GM21360 (cell line): ENCODE measurements at regions not wholly inside any gene's neighbourhood (a gene's known extent, or its start where the extent isn't known, plus 50 kb on each side); places are given as distances from the start of the nearest gene placed in this dataset.
A peak's percentile ranks its signal among the peaks of the same experiment; 100 is the strongest.
"Not testable (repeated sequence)": the region's sequence is repeated elsewhere in the genome, so short reads cannot be mapped to it uniquely, and the experiment has no call there.

Experiments
- ATAC-seq: cut with Tn5 transposase; IDR thresholded peaks from one replicate; pipeline ENCODE4 v1.9.1; 2021; ENCODE audit warnings: mild to moderate bottlenecking, moderate library complexity; ENCODE audit not compliant: unreplicated experiment

DNA sequence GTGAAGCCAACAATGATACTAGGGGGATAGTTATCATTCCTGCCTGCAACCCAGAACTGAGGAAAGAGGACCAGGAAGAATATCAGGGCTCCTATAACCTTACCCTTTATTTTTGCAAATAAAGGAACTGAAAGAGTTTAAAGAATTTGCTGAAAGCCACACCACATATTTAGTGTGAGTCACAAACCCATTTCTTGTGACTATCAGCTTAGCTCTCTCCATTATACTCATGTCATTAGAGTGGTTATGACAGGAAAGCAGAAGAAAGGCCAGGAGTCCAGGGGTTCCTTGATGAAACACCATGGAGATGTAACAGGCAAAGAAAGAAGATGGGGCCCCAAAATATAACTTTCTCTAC lies 141.1 kb upstream of the SAMSN1 start:
- peak; percentile 51 for ATAC-seq

DNA sequence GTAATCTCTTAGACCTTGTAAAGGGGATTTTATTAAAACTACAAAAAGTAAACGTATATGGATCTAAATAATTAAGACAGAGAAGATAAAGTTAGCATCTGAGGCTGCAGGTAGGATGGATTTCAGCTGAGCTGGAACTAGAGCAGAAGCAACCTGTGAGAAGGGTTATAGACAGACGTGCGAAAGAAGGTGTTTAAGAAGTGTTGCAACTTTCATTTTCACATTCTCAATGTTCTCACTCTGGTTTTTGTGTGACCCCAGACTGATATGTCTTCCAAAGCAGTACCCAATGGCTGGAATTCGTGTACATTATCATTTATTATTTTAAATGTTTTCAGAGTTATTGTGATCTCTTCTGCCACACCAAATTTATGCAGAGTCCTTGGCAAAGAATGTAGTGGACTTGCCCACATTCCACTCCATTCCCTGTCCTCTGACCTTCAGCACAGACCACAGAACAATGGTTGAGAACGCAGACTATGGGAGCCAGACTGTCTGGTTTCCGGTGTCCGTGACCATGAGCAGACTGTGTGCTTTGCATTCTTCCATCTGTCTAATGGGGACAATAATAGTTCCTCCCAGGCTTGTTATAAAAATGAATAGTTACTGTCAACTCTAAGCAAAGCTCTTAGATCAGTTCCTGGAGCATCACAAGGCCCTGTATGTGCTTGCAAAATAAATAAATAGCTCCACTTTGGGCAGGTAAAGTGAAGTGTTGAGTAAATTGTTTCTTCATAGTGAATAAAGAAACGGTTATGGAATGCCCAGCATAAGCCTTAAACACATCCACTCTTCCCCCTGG lies 140.6 kb upstream of the SAMSN1 start:
- ATAC-seq, result peak; percentile 39

- ATAC-seq, result no peak
Measured at GRCh38 chr21:14685568-14685967, 139.5 kb upstream of the SAMSN1 start.

- no peak for ATAC-seq
Measured at GRCh38 chr21:14684071-14684470, 138.0 kb upstream of the SAMSN1 start.

GRCh38 chr21:14683063-14683462 lies 136.9 kb upstream of the SAMSN1 start:
- no peak for ATAC-seq

- no peak for ATAC-seq
Measured at GRCh38 chr21:14678973-14679574, 133.0 kb upstream of the SAMSN1 start.

GRCh38 chr21:14677639-14678179 lies 131.6 kb upstream of the SAMSN1 start:
- ATAC-seq, result no peak

- ATAC-seq, result no peak
Measured at GRCh38 chr21:14677013-14677412, 130.9 kb upstream of the SAMSN1 start.

GRCh38 chr21:14675774-14676530 lies 129.8 kb upstream of the SAMSN1 start:
- peak; percentile 73 for ATAC-seq

DNA sequence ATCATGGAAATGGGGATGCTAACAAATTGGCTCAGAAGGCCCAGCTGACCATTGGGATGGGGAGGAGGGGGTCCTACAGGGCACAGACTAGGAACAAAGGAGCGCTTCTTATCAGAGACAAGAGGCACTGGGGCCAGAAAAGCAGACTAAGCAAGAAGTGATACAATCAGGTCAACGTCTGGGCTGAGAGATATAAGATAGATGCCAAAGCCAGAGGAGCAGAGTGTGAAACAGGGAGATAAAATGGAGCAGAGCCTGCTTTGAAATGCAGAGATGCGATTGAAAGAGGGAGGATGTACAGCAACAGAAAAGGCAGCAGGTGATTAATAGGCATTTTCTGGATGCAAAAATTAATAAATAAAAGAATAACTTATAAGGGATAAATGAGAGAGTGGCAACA lies 127.5 kb upstream of the SAMSN1 start:
- ATAC-seq, result no peak

DNA sequence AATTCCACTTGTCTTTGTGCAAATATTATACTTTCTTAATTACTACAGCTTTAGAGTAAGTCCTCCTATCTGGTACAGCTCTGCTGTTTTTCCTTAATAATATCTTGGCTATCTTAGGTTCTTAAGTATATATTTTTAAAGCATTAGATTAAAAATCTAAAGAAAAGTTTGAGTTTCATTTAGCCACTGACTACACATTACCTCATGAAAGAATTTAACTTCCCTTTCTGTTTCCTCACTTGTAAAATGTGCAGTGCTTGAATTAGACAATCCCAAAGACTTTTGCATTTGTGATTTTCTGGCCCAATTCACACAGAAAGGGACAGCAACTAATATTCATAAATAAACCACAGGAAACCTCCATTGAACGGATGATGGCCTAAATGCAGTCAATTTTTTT lies 126.4 kb upstream of the SAMSN1 start:
- ATAC-seq, result no peak

DNA sequence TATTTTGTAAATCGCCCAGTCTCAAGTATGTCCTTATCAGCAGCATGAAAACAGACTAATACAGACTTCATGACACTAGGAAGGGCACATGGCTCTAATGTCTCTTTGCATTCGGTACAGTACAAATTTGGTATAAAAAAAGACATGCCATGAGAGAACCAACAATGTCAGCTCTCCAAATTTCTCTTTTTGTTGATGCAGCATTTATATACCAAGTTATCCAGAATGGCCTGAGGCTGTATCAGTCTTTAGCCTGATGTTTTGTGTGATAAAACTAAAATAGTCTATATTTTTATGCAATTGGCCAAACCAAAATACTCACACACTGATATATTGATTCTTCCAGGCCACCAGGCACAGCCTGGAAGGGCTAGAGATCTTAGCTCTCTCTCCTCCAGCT lies 124.3 kb upstream of the SAMSN1 start:
- no peak for ATAC-seq

- not testable (repeated sequence) for ATAC-seq
Measured at GRCh38 chr21:14669092-14669491, 123.0 kb upstream of the SAMSN1 start.

DNA sequence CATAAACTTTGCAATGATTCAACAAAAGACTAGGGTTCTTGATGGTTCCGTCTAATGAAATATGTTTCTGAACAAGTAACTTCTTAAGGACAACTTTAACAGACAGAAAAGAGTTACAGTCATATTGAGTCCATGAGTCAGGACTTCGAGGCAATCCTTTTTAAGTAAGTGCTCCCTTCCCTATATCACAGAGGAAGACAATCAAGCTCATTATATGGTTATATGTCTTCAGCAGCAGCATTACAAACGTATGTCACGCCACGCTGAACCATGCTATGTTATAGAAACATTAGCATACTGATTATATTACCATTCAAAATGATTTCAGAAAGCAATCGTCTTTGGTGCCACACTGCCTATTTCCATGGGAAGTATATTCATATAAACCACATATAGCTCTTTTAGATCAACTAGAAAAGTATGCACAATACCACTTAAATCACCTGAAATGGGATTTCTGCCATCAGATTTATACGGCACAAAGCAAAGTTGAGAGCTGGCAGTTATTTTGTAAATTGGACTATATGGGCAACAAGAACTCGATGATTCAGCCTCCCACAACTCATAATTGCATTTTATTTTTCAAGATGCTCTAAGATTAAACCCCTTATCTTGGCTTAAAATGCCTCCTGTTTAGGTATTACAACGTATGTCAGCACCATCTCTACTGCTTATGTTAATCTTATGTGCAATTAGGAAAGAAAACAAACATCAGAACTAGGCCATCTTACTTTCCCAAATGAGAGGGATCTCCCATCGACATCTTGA lies 111.3 kb upstream of the SAMSN1 start:
- ATAC-seq, result no peak

DNA sequence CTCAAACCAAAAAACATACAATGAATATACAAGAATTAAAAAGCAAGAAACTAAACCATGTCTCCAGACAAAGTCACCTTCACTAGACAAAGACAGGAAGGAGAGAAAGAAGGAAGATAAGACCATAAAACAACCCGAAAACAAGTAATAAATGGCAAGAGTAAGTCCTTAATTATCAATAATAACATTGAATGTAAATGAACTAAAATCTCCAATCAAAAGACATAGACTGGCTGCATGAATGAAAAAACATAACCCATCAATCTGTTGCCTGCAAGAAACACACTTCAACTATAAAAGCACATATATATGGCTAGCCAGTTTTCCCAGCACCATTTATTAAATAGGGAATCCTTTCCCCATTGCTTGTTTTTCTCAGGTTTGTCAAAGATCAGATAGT lies 100.8 kb upstream of the SAMSN1 start:
- no peak for ATAC-seq

- no peak for ATAC-seq
Measured at GRCh38 chr21:14645702-14646101, 99.6 kb upstream of the SAMSN1 start.

DNA sequence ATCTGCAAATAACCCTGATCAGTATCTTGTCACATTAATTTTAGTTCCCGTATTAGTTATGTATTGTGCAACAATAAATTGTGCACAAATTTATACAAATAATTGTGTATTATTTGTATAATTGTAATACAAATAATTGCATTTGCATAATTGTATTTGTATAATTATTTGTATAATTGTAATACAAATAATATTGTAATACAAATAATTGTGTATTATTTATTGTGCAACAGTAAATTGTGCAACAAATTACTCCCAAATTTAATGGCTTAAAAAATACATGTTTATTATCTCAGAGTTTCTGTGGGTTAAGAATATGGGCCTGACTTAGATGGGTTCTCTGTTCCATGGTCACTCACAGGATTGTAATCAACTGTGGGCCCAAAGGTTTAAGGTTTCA lies 86.2 kb upstream of the SAMSN1 start:
- no peak for ATAC-seq

DNA sequence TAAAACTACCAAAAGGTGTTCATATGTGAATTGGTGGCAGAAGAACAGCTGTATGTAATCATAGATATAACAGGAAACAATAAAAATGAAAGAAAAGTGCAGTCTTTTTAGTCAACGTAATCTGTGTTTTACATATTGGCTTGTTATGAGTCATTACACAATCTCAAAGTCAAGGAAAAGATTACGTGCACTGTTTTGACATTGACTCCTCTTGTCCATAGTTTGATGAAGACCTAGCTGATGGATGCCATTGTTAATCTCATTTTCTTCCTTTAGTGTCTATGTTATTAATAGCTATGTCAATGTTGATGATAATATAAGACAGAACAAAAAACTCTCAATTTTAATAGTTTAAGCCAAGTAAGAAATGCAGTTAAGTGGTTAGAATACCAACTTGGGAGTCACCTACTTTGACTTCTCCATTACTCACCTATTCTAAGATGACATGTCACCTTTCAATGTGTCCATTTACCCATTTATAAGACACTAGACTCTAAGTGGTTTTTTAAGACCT lies 84.5 kb upstream of the SAMSN1 start:
- ATAC-seq, result no peak

GRCh38 chr21:14629461-14629860 lies 83.3 kb upstream of the SAMSN1 start:
- ATAC-seq, result no peak

DNA sequence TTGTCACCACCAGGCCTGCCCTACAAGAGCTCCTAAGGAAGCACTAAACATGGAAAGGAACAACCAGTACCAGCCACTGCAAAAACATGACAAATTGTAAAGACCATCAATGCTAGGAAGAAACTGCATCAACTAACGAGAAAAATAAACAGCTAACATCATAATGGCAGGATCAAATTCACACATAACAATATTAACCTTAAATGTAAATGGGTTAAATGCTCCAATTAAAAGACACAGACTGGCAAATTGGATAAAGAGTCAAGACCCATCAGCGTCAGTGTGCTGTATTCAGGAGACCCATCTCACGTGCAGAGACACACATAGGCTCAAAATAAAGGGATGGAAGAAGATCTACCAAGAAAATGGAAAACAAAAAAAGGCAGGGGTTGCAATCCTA lies 77.0 kb upstream of the SAMSN1 start:
- not testable (repeated sequence) for ATAC-seq

GRCh38 chr21:14620152-14620551 lies 74.0 kb upstream of the SAMSN1 start:
- ATAC-seq, result no peak
